ENCODE measurements at regions not wholly inside any gene's neighbourhood (a gene's known extent, or its start where the extent isn't known, plus 50 kb on each side); places are given as distances from the start of the nearest gene placed in this dataset.

- Histone ChIP-seq H3K27ac (no peak overlapping the region), H3K36me3 (no peaks in the 10 kb centered on the region), H3K4me3 (no peak overlapping the region), H3K4me1 (no peaks in the 10 kb centered on the region), H3K27me3 (no peaks in the 10 kb centered on the region), H3K9ac (ENCODE audit: low read depth in 2 of 2, low read length in 2 of 2) (no peak overlapping the region), H3K9me3 (no peaks in the 10 kb centered on the region)
- TF ChIP-seq, protein P1, sequence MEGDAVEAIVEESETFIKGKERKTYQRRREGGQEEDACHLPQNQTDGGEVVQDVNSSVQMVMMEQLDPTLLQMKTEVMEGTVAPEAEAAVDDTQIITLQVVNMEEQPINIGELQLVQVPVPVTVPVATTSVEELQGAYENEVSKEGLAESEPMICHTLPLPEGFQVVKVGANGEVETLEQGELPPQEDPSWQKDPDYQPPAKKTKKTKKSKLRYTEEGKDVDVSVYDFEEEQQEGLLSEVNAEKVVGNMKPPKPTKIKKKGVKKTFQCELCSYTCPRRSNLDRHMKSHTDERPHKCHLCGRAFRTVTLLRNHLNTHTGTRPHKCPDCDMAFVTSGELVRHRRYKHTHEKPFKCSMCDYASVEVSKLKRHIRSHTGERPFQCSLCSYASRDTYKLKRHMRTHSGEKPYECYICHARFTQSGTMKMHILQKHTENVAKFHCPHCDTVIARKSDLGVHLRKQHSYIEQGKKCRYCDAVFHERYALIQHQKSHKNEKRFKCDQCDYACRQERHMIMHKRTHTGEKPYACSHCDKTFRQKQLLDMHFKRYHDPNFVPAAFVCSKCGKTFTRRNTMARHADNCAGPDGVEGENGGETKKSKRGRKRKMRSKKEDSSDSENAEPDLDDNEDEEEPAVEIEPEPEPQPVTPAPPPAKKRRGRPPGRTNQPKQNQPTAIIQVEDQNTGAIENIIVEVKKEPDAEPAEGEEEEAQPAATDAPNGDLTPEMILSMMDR (IDR thresholded peaks at IDR 0.05) = no peak
- intact Hi-C loops (cut with DNase I) = no loop called here
- no peak for DNase-seq
These were observed 230.1 kb upstream of the ZNF717 start for GRCh38 chr3:76015496-76015895.

DNA sequence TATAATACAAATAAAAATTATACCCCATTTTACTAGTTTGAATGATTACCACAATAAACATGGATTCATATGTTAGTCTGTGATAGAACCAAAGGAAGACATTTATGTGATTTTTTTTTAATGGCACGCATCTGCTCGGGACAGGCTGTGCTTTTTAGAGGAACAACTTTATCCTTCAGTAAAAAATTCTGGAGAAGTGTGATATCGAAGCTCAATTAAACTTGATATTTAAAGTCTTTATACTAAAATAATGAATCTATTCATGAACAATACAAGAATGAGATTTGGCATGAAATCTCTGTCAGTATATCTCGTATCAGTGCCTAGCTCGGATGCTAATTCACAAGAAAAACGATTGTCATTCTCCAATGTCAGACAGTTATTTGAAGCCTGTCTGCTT is 230.8 kb upstream of the ZNF717 start:
- Histone ChIP-seq H3K27ac (no peak overlapping the region), H3K27me3 (no peaks in the 10 kb centered on the region), H3K4me3 (no peak overlapping the region), H3K9ac (ENCODE audit: low read depth in 2 of 2, low read length in 2 of 2) (no peak overlapping the region), H3K36me3 (no peaks in the 10 kb centered on the region), H3K4me1 (no peaks in the 10 kb centered on the region), H3K9me3 (no peaks in the 10 kb centered on the region)
- TF ChIP-seq, protein P1 (IDR thresholded peaks at IDR 0.05) = no peak
- intact Hi-C loops (cut with DNase I) = no loop called here
- DNase-seq = no peak

GRCh38 chr3:76016769-76017439 is 231.6 kb upstream of the ZNF717 start:
- TF ChIP-seq, protein P1 (IDR thresholded peaks at IDR 0.05) = no peak
- intact Hi-C loops (cut with DNase I) = no loop called here
- H3K9me3 ChIP-seq = no peaks in the 10 kb centered on the region
- no peaks in the 10 kb centered on the region for H3K4me1 ChIP-seq
- H3K4me3 ChIP-seq = no peak overlapping the region
- no peak for DNase-seq
- no peak overlapping the region for H3K27ac ChIP-seq
- H3K27me3 ChIP-seq = no peaks in the 10 kb centered on the region
- no peaks in the 10 kb centered on the region for H3K36me3 ChIP-seq
- H3K9ac ChIP-seq (ENCODE audit: low read depth in 2 of 2, low read length in 2 of 2) = no peak overlapping the region

DNA sequence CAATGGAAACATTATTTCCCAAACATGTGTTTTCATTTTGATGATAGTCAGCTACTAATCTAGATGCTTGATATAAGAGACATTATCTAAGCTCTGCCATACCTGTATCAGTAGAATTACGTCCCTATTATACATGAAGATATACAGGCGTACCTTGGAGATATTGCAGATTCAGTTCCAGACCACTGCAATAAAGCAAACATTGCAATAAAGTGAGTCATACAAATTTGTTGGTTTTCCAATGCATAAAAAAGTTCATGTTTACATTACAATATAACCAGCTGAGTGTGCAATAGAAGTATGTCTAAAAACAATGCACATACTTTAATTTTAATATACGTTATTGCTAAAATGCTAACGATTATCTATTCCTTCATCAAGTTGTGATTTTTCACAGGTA is 236.0 kb upstream of the ZNF717 start:
- Histone ChIP-seq H3K4me1 (no peaks in the 10 kb centered on the region), H3K36me3 (no peaks in the 10 kb centered on the region), H3K9me3 (no peaks in the 10 kb centered on the region), H3K9ac (ENCODE audit: low read depth in 2 of 2, low read length in 2 of 2) (no peak overlapping the region), H3K4me3 (no peak overlapping the region), H3K27ac (no peak overlapping the region), H3K27me3 (no peaks in the 10 kb centered on the region)
- no peak for DNase-seq
- intact Hi-C loops (cut with DNase I) = no loop called here
- TF ChIP-seq, protein P1 (IDR thresholded peaks at IDR 0.05) = no peak

- H3K27me3 ChIP-seq = no peaks in the 10 kb centered on the region
- H3K4me3 ChIP-seq = no peak overlapping the region
- H3K27ac ChIP-seq = no peak overlapping the region
- no peaks in the 10 kb centered on the region for H3K36me3 ChIP-seq
- H3K9me3 ChIP-seq = no peaks in the 10 kb centered on the region
- no peak overlapping the region for H3K9ac ChIP-seq (ENCODE audit: low read depth in 2 of 2, low read length in 2 of 2)
- intact Hi-C loops (cut with DNase I) = no loop called here
- H3K4me1 ChIP-seq = no peaks in the 10 kb centered on the region
- TF ChIP-seq, protein P1 (IDR thresholded peaks at IDR 0.05) = no peak
- no peak for DNase-seq
These were observed 239.3 kb upstream of the ZNF717 start for GRCh38 chr3:76024640-76025039.

Data from colonic mucosa (tissue), 4 donors.